ENCODE measurements at regions not wholly inside any gene's neighbourhood (a gene's known extent, or its start where the extent isn't known, plus 50 kb on each side); places are given as distances from the start of the nearest gene placed in this dataset.

- Histone ChIP-seq H3K79me2 (ENCODE audit: insufficient read depth, low read length) (no peaks in the 10 kb centered on the region), H3K4me3 (replicated peaks in 1 of 3; ENCODE audit: low read depth in 2 of 3, low read length in 3 of 3) (no peak overlapping the region), H3K9me3 (replicated peaks in 1 of 2; ENCODE audit: control insufficient read depth in 1 of 2, insufficient read depth in 1 of 2, low read length in 2 of 2) (peaks cover 0 to 4% of the 10 kb centered on the region in 2 donors), H3K9ac (ENCODE audit: insufficient read depth, low read length, poor library complexity, severe bottlenecking) (no peak overlapping the region), H3K4me2 (replicated peaks; ENCODE audit: extremely low read depth, low read length, poor library complexity, severe bottlenecking) (no peak overlapping the region), H3K4me1 (ENCODE audit: control insufficient read depth in 1 of 2, insufficient read depth in 2 of 2, low read length in 2 of 2) (no peaks in the 10 kb centered on the region), H3K36me3 (replicated peaks in 1 of 2; ENCODE audit: control insufficient read depth in 1 of 2, insufficient read depth in 2 of 2, low read length in 2 of 2) (no peaks in the 10 kb centered on the region), H2AFZ (ENCODE audit: insufficient read depth, low read depth, low read length, poor library complexity, severe bottlenecking) (no peak overlapping the region), H4K20me1 (ENCODE audit: insufficient read depth, low read length) (no peaks in the 10 kb centered on the region), H3K27ac (ENCODE audit: low read depth in 1 of 2, low read length in 2 of 2) (no peak overlapping the region), H3K27me3 (ENCODE audit: control insufficient read depth in 2 of 2, insufficient read depth in 2 of 2, low read length in 2 of 2) (no peaks in the 10 kb centered on the region)
- H3K9me3 Mint-ChIP-seq: peaks cover 0 to 3% (median 2%) of the 10 kb centered on the region in 7 donors
- H3K27me3 Mint-ChIP-seq (ENCODE audit: low read depth in 3 of 3): no peaks in the 10 kb centered on the region
- no peaks in the 10 kb centered on the region for H3K4me1 Mint-ChIP-seq
- TF ChIP-seq, protein P1, sequence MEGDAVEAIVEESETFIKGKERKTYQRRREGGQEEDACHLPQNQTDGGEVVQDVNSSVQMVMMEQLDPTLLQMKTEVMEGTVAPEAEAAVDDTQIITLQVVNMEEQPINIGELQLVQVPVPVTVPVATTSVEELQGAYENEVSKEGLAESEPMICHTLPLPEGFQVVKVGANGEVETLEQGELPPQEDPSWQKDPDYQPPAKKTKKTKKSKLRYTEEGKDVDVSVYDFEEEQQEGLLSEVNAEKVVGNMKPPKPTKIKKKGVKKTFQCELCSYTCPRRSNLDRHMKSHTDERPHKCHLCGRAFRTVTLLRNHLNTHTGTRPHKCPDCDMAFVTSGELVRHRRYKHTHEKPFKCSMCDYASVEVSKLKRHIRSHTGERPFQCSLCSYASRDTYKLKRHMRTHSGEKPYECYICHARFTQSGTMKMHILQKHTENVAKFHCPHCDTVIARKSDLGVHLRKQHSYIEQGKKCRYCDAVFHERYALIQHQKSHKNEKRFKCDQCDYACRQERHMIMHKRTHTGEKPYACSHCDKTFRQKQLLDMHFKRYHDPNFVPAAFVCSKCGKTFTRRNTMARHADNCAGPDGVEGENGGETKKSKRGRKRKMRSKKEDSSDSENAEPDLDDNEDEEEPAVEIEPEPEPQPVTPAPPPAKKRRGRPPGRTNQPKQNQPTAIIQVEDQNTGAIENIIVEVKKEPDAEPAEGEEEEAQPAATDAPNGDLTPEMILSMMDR (IDR thresholded peaks at IDR 0.05): no peak
- WGBS (ENCODE audit: insufficient coverage): no CpG with 5 or more reads among the region's 3 CpGs
- no peak overlapping the region for H3K27ac Mint-ChIP-seq
- no peak overlapping the region for H3K4me3 Mint-ChIP-seq
- no peak for DNase-seq
- no peaks in the 10 kb centered on the region for H3K36me3 Mint-ChIP-seq
- intact Hi-C loops (cut with micrococcal nuclease): no loop called here
These were observed 669.8 kb upstream of the POT1 start for GRCh38 chr7:125599387-125599786.

DNA sequence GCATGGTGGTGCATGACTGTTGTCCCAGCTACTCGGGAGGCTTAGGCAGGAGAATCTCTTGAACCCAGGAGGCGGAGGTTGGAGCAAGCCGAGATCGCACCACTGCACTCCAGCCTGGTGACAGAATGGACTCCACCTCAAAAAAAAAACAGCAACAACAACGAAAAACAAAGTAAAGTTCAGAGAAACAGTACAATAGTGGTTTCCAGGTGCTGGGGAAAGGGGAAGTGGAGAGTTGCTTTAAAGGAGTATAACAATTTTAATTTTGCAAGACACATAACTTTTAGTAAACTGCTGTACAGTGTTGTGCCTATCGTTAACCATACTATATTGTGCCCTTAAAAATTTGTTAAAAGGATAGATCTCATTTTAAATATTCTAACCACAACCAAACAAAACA, 662.7 kb upstream of the POT1 start:
- no peak overlapping the region for H3K4me3 Mint-ChIP-seq
- Histone ChIP-seq H3K27ac (ENCODE audit: low read depth in 1 of 2, low read length in 2 of 2) (no peak overlapping the region), H3K79me2 (ENCODE audit: insufficient read depth, low read length) (no peaks in the 10 kb centered on the region), H4K20me1 (ENCODE audit: insufficient read depth, low read length) (no peaks in the 10 kb centered on the region), H3K36me3 (replicated peaks in 1 of 2; ENCODE audit: control insufficient read depth in 1 of 2, insufficient read depth in 2 of 2, low read length in 2 of 2) (no peaks in the 10 kb centered on the region), H3K9me3 (replicated peaks in 1 of 2; ENCODE audit: control insufficient read depth in 1 of 2, insufficient read depth in 1 of 2, low read length in 2 of 2) (peaks cover 0 to 6% of the 10 kb centered on the region in 2 donors), H2AFZ (ENCODE audit: insufficient read depth, low read depth, low read length, poor library complexity, severe bottlenecking) (no peak overlapping the region), H3K27me3 (ENCODE audit: control insufficient read depth in 2 of 2, insufficient read depth in 2 of 2, low read length in 2 of 2) (no peaks in the 10 kb centered on the region), H3K4me1 (ENCODE audit: control insufficient read depth in 1 of 2, insufficient read depth in 2 of 2, low read length in 2 of 2) (no peaks in the 10 kb centered on the region), H3K4me2 (replicated peaks; ENCODE audit: extremely low read depth, low read length, poor library complexity, severe bottlenecking) (no peak overlapping the region), H3K9ac (ENCODE audit: insufficient read depth, low read length, poor library complexity, severe bottlenecking) (no peak overlapping the region), H3K4me3 (replicated peaks in 1 of 3; ENCODE audit: low read depth in 2 of 3, low read length in 3 of 3) (no peak overlapping the region)
- no peaks in the 10 kb centered on the region for H3K27me3 Mint-ChIP-seq (ENCODE audit: low read depth in 3 of 3)
- H3K9me3 Mint-ChIP-seq: peaks cover 0 to 14% (median 4%) of the 10 kb centered on the region in 7 donors
- H3K27ac Mint-ChIP-seq: no peak overlapping the region
- H3K4me1 Mint-ChIP-seq: no peaks in the 10 kb centered on the region
- DNase-seq: no peak
- TF ChIP-seq, protein P1 (IDR thresholded peaks at IDR 0.05): no peak
- WGBS (ENCODE audit: insufficient coverage): 90% methylated on average over 4 of the region's 6 CpGs
- H3K36me3 Mint-ChIP-seq: no peaks in the 10 kb centered on the region
- intact Hi-C loops (cut with micrococcal nuclease): no loop called here

Measured in CD14-positive monocyte (primary cell).